ENCODE measurements at regions not wholly inside any gene's neighbourhood (a gene's known extent, or its start where the extent isn't known, plus 50 kb on each side); places are given as distances from the start of the nearest gene placed in this dataset.

- no peak overlapping the region for H3K4me3 ChIP-seq (ENCODE audit: low read depth, low read length)
- no peak for DNase-seq (ENCODE audit: low read depth)
- no peak for TF ChIP-seq CTCF (IDR thresholded peaks at IDR 0.05; ENCODE audit: insufficient read depth, low read depth, low read length, missing control alignments)
Measured at GRCh38 chr10:111852801-111853200, 330.8 kb downstream of the GPAM start.

GRCh38 chr10:111856631-111857030 is 326.9 kb downstream of the GPAM start:
- TF ChIP-seq CTCF (IDR thresholded peaks at IDR 0.05; ENCODE audit: insufficient read depth, low read depth, low read length, missing control alignments), result no peak
- no peak overlapping the region for H3K4me3 ChIP-seq (ENCODE audit: low read depth, low read length)
- no peak for DNase-seq (ENCODE audit: low read depth)

GRCh38 chr10:111865550-111865949 is 318.0 kb downstream of the GPAM start:
- no peak for TF ChIP-seq CTCF (IDR thresholded peaks at IDR 0.05; ENCODE audit: insufficient read depth, low read depth, low read length, missing control alignments)
- DNase-seq (ENCODE audit: low read depth), result no peak
- H3K4me3 ChIP-seq (ENCODE audit: low read depth, low read length), result no peak overlapping the region

- TF ChIP-seq CTCF (IDR thresholded peaks at IDR 0.05; ENCODE audit: insufficient read depth, low read depth, low read length, missing control alignments), result no peak
- no peak overlapping the region for H3K4me3 ChIP-seq (ENCODE audit: low read depth, low read length)
- no peak for DNase-seq (ENCODE audit: low read depth)
Measured at GRCh38 chr10:111871458-111871857, 312.1 kb downstream of the GPAM start.

- no peak overlapping the region for H3K4me3 ChIP-seq (ENCODE audit: low read depth, low read length)
- DNase-seq (ENCODE audit: low read depth), result no peak
- TF ChIP-seq CTCF (IDR thresholded peaks at IDR 0.05; ENCODE audit: insufficient read depth, low read depth, low read length, missing control alignments), result no peak
Measured at GRCh38 chr10:111872591-111872990, 311.0 kb downstream of the GPAM start.

GRCh38 chr10:111873041-111873440 is 310.5 kb downstream of the GPAM start:
- DNase-seq (ENCODE audit: low read depth), result no peak
- H3K4me3 ChIP-seq (ENCODE audit: low read depth, low read length), result no peak overlapping the region
- TF ChIP-seq CTCF (IDR thresholded peaks at IDR 0.05; ENCODE audit: insufficient read depth, low read depth, low read length, missing control alignments), result no peak

GRCh38 chr10:111873621-111874135 is 309.9 kb downstream of the GPAM start:
- TF ChIP-seq CTCF (IDR thresholded peaks at IDR 0.05; ENCODE audit: insufficient read depth, low read depth, low read length, missing control alignments), result no peak
- DNase-seq (ENCODE audit: low read depth), result no peak
- H3K4me3 ChIP-seq (ENCODE audit: low read depth, low read length), result no peak overlapping the region

Data from GM12865 (cell line).